ENCODE measurements at regions not wholly inside any gene's neighbourhood (a gene's known extent, or its start where the extent isn't known, plus 50 kb on each side); places are given as distances from the start of the nearest gene placed in this dataset.

DNA sequence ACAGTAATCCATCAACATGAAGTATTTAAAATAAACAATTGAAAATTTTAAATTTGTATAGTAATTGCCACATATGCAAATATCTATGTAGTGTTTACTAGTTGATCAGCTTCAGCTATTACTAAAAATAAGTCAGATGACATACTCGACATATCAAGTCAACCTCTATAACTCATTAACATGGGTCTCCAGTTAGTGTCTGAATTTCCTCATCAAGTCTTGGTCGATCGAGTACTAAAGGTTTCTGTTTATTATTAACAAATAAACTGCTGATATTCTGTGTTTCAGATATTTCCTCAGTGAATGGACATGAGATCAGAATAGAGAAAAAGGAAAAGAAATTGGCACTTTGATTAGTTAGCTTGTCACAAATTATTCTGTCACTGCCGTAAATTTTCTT lies 266.5 kb upstream of the ITGA1 start:
- CTCF ChIA-PET = interaction anchor here (1.2 kb wide), 1 partner anchor 48 kb away, joined by 4 read pairs; no protein-coding TSS in a partner anchor
- POLR2A ChIA-PET = no interaction called here
- DNase-seq (ENCODE audit: extremely low spot score) = no peak
- TF ChIP-seq CTCF (IDR thresholded peaks at IDR 0.05; ENCODE audit: control extremely low read depth, extremely low read depth, low read depth, missing control alignments) = no peak

DNA sequence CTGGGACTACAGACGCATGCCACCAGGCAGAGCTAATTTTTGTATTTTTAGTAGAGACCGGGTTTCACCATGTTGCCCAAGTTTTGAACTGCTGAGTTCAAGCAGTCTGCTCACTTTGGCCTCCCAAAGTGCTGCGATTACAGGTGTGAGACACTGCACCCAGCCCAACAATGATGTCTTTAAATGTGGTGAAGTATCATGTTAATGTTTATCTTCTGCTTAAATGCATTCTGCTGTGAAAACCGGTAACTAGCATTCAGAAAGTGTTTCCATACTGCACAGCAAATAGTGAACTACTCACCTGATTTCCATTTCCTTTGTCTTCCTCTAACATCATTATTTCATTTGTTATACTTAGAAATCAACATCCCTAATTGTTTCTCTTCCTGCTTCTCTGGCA lies 264.0 kb upstream of the ITGA1 start:
- POLR2A ChIA-PET = no interaction called here
- CTCF ChIA-PET = interaction anchor here (1.3 kb wide), 1 partner anchor 15 kb away, joined by 3 read pairs; no protein-coding TSS in a partner anchor
- DNase-seq (ENCODE audit: extremely low spot score) = no peak
- TF ChIP-seq CTCF (IDR thresholded peaks at IDR 0.05; ENCODE audit: control extremely low read depth, extremely low read depth, low read depth, missing control alignments) = no peak

- no peak for TF ChIP-seq CTCF (IDR thresholded peaks at IDR 0.05; ENCODE audit: control extremely low read depth, extremely low read depth, low read depth, missing control alignments)
- POLR2A ChIA-PET = no interaction called here
- DNase-seq (ENCODE audit: extremely low spot score) = no peak
- CTCF ChIA-PET = no interaction called here
These were observed 256.6 kb upstream of the ITGA1 start for GRCh38 chr5:52531105-52531504.

- no peak for TF ChIP-seq CTCF (IDR thresholded peaks at IDR 0.05; ENCODE audit: control extremely low read depth, extremely low read depth, low read depth, missing control alignments)
- DNase-seq (ENCODE audit: extremely low spot score) = no peak
- ChIA-PET CTCF (interaction anchor here (2.6 kb wide), 1 partner anchor 15 kb away, joined by 6 read pairs; no protein-coding TSS in a partner anchor), POLR2A (no interaction called here)
These were observed 244.1 kb upstream of the ITGA1 start for GRCh38 chr5:52543594-52543993.

GRCh38 chr5:52544738-52545137 lies 243.0 kb upstream of the ITGA1 start:
- no peak for TF ChIP-seq CTCF (IDR thresholded peaks at IDR 0.05; ENCODE audit: control extremely low read depth, extremely low read depth, low read depth, missing control alignments)
- DNase-seq (ENCODE audit: extremely low spot score) = no peak
- ChIA-PET CTCF (no interaction called here), POLR2A (no interaction called here)

DNA sequence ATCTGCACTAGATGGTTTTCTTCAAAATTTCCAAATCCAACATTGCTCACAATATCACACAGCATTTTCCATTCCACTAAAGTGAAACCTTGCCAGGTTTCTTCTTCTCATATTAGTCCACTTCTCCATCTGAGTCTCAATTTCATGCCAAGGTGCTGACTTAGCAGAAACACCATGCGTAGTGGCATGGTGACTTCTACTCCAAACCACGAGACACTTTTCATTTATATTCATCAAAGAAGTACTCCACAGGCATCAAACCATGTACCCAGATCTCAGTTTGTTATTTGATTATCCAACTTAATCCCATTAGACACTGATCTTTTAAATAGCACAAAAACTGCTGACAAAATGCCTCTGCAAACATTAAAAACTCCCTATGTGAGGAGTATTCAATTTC lies 233.4 kb upstream of the ITGA1 start:
- ChIA-PET POLR2A (no interaction called here), CTCF (interaction anchor here (1.6 to 2.6 kb wide), 3 partner anchors 11 to 26 kb away, joined by 3 to 5 read pairs (median 5); no protein-coding TSS in a partner anchor)
- no peak for TF ChIP-seq CTCF (IDR thresholded peaks at IDR 0.05; ENCODE audit: control extremely low read depth, extremely low read depth, low read depth, missing control alignments)
- no peak for DNase-seq (ENCODE audit: extremely low spot score)

- DNase-seq (ENCODE audit: extremely low spot score) = no peak
- ChIA-PET CTCF (interaction anchor here (0.9 kb wide), 1 partner anchor 9 kb away, joined by 4 read pairs; no protein-coding TSS in a partner anchor), POLR2A (no interaction called here)
- no peak for TF ChIP-seq CTCF (IDR thresholded peaks at IDR 0.05; ENCODE audit: control extremely low read depth, extremely low read depth, low read depth, missing control alignments)
These were observed 227.3 kb upstream of the ITGA1 start for GRCh38 chr5:52560366-52560765.

All from GM10248 (cell line).